ENCODE measurements at regions not wholly inside any gene's neighbourhood (a gene's known extent, or its start where the extent isn't known, plus 50 kb on each side); places are given as distances from the start of the nearest gene placed in this dataset.

DNA sequence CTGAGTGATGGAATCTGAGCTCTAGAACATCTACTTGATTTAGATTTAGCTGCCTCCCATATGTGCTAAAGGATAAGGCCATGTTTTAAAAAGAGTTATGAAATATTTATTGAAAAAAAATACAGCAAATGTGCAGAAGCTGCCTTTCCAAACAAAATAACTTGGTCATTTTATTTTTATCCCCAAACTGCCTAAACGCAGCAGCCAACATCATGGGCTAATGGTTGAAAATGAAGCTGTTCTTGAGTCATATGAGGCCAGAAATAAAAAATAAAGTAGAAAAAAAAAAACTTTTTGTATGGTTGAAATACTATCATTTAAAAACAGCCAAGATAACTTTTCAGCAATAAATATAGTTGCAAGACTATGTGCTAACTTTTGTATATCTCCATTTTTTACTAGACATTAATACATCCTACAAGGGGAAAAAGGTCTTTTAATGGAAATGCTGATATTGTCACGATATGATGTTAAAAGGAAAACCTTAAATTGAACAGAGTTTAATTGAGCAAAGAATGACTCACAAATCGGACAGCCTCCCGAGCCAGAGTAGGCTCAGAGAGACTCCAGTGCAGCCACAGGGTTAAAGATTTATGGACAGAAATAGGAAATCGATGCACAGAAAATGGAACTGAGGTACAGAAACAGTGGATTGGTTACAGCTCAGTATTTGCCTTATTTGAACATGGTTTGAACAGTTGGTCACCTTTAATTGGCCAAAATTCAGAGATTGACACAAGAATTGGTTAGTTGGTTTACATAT lies 305.8 kb downstream of the MDFIC start:
- no peak for TF ChIP-seq NR2F1 (conservative IDR thresholded peaks at IDR 0.05)
- TF ChIP-seq SRF (IDR thresholded peaks at IDR 0.05; ENCODE audit: low read depth in 2 of 2, low read length in 2 of 2), result no peak
- TF ChIP-seq, protein P1, sequence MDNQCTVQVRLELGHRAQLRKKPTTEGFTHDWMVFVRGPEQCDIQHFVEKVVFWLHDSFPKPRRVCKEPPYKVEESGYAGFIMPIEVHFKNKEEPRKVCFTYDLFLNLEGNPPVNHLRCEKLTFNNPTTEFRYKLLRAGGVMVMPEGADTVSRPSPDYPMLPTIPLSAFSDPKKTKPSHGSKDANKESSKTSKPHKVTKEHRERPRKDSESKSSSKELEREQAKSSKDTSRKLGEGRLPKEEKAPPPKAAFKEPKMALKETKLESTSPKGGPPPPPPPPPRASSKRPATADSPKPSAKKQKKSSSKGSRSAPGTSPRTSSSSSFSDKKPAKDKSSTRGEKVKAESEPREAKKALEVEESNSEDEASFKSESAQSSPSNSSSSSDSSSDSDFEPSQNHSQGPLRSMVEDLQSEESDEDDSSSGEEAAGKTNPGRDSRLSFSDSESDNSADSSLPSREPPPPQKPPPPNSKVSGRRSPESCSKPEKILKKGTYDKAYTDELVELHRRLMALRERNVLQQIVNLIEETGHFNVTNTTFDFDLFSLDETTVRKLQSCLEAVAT (IDR thresholded peaks at IDR 0.05), result no peak
- TF ChIP-seq, protein P2, sequence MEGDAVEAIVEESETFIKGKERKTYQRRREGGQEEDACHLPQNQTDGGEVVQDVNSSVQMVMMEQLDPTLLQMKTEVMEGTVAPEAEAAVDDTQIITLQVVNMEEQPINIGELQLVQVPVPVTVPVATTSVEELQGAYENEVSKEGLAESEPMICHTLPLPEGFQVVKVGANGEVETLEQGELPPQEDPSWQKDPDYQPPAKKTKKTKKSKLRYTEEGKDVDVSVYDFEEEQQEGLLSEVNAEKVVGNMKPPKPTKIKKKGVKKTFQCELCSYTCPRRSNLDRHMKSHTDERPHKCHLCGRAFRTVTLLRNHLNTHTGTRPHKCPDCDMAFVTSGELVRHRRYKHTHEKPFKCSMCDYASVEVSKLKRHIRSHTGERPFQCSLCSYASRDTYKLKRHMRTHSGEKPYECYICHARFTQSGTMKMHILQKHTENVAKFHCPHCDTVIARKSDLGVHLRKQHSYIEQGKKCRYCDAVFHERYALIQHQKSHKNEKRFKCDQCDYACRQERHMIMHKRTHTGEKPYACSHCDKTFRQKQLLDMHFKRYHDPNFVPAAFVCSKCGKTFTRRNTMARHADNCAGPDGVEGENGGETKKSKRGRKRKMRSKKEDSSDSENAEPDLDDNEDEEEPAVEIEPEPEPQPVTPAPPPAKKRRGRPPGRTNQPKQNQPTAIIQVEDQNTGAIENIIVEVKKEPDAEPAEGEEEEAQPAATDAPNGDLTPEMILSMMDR (IDR thresholded peaks at IDR 0.05 in 2 of 3, conservative IDR thresholded peaks at IDR 0.05 in 1 of 3; ENCODE audit: control insufficient read depth in 2 of 3, extremely low read depth in 1 of 3, insufficient read depth in 1 of 3, low read depth in 3 of 3, low read length in 3 of 3), result no peak
- TF ChIP-seq NRF1 (conservative IDR thresholded peaks at IDR 0.05; ENCODE audit: low read depth, low read length), result no peak
- no peak for TF ChIP-seq POLR2AphosphoS5 (IDR thresholded peaks at IDR 0.05; ENCODE audit: low read length)
- TF ChIP-seq CREB1 (IDR thresholded peaks at IDR 0.05; ENCODE audit: low read depth), result no peak
- TF ChIP-seq NFYB (IDR thresholded peaks at IDR 0.05; ENCODE audit: insufficient read depth, low read depth, low read length), result no peak
- TF ChIP-seq, protein P3, sequence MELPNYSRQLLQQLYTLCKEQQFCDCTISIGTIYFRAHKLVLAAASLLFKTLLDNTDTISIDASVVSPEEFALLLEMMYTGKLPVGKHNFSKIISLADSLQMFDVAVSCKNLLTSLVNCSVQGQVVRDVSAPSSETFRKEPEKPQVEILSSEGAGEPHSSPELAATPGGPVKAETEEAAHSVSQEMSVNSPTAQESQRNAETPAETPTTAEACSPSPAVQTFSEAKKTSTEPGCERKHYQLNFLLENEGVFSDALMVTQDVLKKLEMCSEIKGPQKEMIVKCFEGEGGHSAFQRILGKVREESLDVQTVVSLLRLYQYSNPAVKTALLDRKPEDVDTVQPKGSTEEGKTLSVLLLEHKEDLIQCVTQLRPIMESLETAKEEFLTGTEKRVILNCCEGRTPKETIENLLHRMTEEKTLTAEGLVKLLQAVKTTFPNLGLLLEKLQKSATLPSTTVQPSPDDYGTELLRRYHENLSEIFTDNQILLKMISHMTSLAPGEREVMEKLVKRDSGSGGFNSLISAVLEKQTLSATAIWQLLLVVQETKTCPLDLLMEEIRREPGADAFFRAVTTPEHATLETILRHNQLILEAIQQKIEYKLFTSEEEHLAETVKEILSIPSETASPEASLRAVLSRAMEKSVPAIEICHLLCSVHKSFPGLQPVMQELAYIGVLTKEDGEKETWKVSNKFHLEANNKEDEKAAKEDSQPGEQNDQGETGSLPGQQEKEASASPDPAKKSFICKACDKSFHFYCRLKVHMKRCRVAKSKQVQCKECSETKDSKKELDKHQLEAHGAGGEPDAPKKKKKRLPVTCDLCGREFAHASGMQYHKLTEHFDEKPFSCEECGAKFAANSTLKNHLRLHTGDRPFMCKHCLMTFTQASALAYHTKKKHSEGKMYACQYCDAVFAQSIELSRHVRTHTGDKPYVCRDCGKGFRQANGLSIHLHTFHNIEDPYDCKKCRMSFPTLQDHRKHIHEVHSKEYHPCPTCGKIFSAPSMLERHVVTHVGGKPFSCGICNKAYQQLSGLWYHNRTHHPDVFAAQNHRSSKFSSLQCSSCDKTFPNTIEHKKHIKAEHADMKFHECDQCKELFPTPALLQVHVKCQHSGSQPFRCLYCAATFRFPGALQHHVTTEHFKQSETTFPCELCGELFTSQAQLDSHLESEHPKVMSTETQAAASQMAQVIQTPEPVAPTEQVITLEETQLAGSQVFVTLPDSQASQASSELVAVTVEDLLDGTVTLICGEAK (IDR thresholded peaks at IDR 0.05; ENCODE audit: borderline replicate concordance), result no peak
- no peak for TF ChIP-seq POLR2A (IDR thresholded peaks at IDR 0.05; ENCODE audit: low read depth, low read length)
